Body of pancreas (tissue), 4 donors: ENCODE measurements at regions not wholly inside any gene's neighbourhood (a gene's known extent, or its start where the extent isn't known, plus 50 kb on each side); places are given as distances from the start of the nearest gene placed in this dataset.

Source experiments
- POLR2A ChIP-seq, 3 donors: fragments of 450-650 bp; IDR thresholded peaks; one replicate each; pipeline ENCODE4 v1.6.1; 2016; ENCODE audit warnings: antibody characterized with exemption in 3 of 3, mild to moderate bottlenecking in 2 of 3
- TF ChIP-seq, protein P1 (sequence below), 7 experiments: fragments of 450-650 bp in 4 of 7; fragments of 200-600 bp in 3 of 7; sonication (generic) in 3 of 7; IDR thresholded peaks; one replicate each; pipeline ENCODE4 v1.5.1; 2016 to 2019; ENCODE audit warnings: antibody characterized with exemption in 7 of 7

DNA sequence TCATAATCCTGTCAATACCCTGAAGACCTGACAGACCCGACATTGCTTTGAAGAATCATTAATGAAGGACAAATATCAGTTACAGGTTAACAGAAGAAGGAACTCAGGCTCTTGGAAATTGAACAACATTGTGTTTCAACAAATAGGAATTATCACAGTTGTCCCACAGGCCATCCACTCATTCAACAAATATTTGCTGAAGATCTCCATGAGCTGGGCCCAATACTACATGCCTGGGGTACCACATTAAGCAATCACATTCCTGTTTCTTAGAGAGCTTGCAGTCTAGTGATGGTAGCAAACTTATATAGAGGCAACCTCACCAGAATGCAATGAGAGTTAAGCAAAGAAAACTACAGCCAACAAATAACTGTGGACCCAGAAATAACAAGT is 671.6 kb upstream of the ACVR2A start:
- TF ChIP-seq POLR2A (IDR thresholded peaks at IDR 0.05) = no peak
- TF ChIP-seq, protein P1, sequence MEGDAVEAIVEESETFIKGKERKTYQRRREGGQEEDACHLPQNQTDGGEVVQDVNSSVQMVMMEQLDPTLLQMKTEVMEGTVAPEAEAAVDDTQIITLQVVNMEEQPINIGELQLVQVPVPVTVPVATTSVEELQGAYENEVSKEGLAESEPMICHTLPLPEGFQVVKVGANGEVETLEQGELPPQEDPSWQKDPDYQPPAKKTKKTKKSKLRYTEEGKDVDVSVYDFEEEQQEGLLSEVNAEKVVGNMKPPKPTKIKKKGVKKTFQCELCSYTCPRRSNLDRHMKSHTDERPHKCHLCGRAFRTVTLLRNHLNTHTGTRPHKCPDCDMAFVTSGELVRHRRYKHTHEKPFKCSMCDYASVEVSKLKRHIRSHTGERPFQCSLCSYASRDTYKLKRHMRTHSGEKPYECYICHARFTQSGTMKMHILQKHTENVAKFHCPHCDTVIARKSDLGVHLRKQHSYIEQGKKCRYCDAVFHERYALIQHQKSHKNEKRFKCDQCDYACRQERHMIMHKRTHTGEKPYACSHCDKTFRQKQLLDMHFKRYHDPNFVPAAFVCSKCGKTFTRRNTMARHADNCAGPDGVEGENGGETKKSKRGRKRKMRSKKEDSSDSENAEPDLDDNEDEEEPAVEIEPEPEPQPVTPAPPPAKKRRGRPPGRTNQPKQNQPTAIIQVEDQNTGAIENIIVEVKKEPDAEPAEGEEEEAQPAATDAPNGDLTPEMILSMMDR (IDR thresholded peaks at IDR 0.05) = no peak
